HEK293 (cell line): ENCODE measurements at regions not wholly inside any gene's neighbourhood (a gene's known extent, or its start where the extent isn't known, plus 50 kb on each side); places are given as distances from the start of the nearest gene placed in this dataset.
A peak's percentile ranks its signal among the peaks of the same experiment; 100 is the strongest.

Source experiments
- CTCF ChIA-PET: fragments of 350-600 bp; formaldehyde crosslinking; extraction: SDS; loops from one replicate; lab custom pipeline; 2021; ENCODE audit warnings: antibody characterized with exemption; lab: Yijun Ruan, JAX
- POLR2A ChIA-PET: fragments of 300-600 bp; formaldehyde crosslinking; extraction: SDS; loops from one replicate; lab custom pipeline; 2020; ENCODE audit warnings: antibody characterized with exemption, inconsistent platforms; lab: Yijun Ruan, JAX
- H3K27ac ChIP-seq: fragments of 200-500 bp; sonication (Bioruptor generic); 2 replicates; pipeline ENCODE4 v1.5.1; 2014; ENCODE audit warnings: low read depth, low read length, control low read depth, inconsistent platforms; ENCODE audit errors: extremely low read depth
- H3K36me3 ChIP-seq, 2 experiments: fragments of 200-500 bp in 1 of 2; sonication (Bioruptor generic) in 1 of 2; 1 replicate in 1 of 2; 2 replicates in 1 of 2; pipeline ENCODE4 v1.5.1; 2014 to 2017; ENCODE audit warnings: inconsistent platforms in 2 of 2, low read length in 2 of 2; ENCODE audit not compliant: control insufficient read depth in 2 of 2, insufficient read depth in 1 of 2
- H3K4me1 ChIP-seq: fragments of 200-500 bp; sonication (Bioruptor generic); 2 replicates; pipeline ENCODE4 v1.5.1; 2014; ENCODE audit warnings: mild to moderate bottlenecking, low read length, inconsistent platforms; ENCODE audit not compliant: control insufficient read depth, insufficient read depth
- H3K4me3 ChIP-seq: 2 replicates; pipeline ENCODE4 v1.5.1; 2011; ENCODE audit warnings: low read depth, mild to moderate bottlenecking, control low read depth, low read length, moderate library complexity
- H3K9me3 ChIP-seq: fragments of 200-500 bp; sonication (Bioruptor generic); 2 replicates; pipeline ENCODE4 v1.5.1; 2014; ENCODE audit warnings: low read depth, low read length, inconsistent platforms; ENCODE audit not compliant: control insufficient read depth, insufficient read depth
- ATF2 ChIP-seq: fragments of 450-650 bp; formaldehyde crosslinking; IDR thresholded peaks from 2 replicates; pipeline ENCODE4 v1.5.1; 2016; ENCODE audit warnings: missing biosample characterization, missing genetic modification characterization, low read depth
- BCL6B ChIP-seq: fragments of 450-650 bp; formaldehyde crosslinking; IDR thresholded peaks from 2 replicates; pipeline ENCODE4 v1.5.1; 2017; ENCODE audit warnings: missing biosample characterization, missing genetic modification characterization
- MYNN ChIP-seq: fragments of 450-650 bp; formaldehyde crosslinking; IDR thresholded peaks from 2 replicates; pipeline ENCODE4 v1.5.1; 2016; ENCODE audit warnings: missing biosample characterization, missing genetic modification characterization, borderline replicate concordance
- PRDM6 ChIP-seq: fragments of 450-650 bp; formaldehyde crosslinking; IDR thresholded peaks from 2 replicates; pipeline ENCODE4 v1.5.1; 2017; ENCODE audit warnings: missing biosample characterization, missing genetic modification characterization
- ZIC2 ChIP-seq: fragments of 450-650 bp; formaldehyde crosslinking; IDR thresholded peaks from 2 replicates; pipeline ENCODE4 v1.5.1; 2016; ENCODE audit warnings: missing biosample characterization, missing genetic modification characterization
- ZNF174 ChIP-seq: fragments of 450-650 bp; formaldehyde crosslinking; IDR thresholded peaks from 2 replicates; pipeline ENCODE4 v1.5.0; 2017; ENCODE audit warnings: missing biosample characterization, mild to moderate bottlenecking, missing genetic modification characterization
- ZNF2 ChIP-seq: fragments of 450-650 bp; formaldehyde crosslinking; IDR thresholded peaks from 2 replicates; pipeline ENCODE4 v1.5.1; 2016; ENCODE audit warnings: missing biosample characterization, missing genetic modification characterization
- ZNF239 ChIP-seq: fragments of 450-650 bp; formaldehyde crosslinking; IDR thresholded peaks from 2 replicates; pipeline ENCODE4 v1.5.1; 2016; ENCODE audit warnings: missing biosample characterization, missing genetic modification characterization
- ZNF248 ChIP-seq: fragments of 450-650 bp; formaldehyde crosslinking; IDR thresholded peaks from 2 replicates; pipeline ENCODE4 v1.5.1; 2017; ENCODE audit warnings: missing biosample characterization, missing genetic modification characterization
- ZNF37A ChIP-seq: fragments of 450-650 bp; IDR thresholded peaks from 2 replicates; pipeline ENCODE4 v1.5.1; 2018; ENCODE audit warnings: missing biosample characterization, missing genetic modification characterization
- ZNF426 ChIP-seq: fragments of 450-650 bp; formaldehyde crosslinking; IDR thresholded peaks from 2 replicates; pipeline ENCODE4 v1.5.1; 2017; ENCODE audit warnings: missing biosample characterization, missing genetic modification characterization, mild to moderate bottlenecking, inconsistent platforms, moderate library complexity
- ZNF48 ChIP-seq: fragments of 450-650 bp; formaldehyde crosslinking; IDR thresholded peaks from 2 replicates; pipeline ENCODE4 v1.5.1; 2016; ENCODE audit warnings: missing biosample characterization, missing genetic modification characterization
- ZNF560 ChIP-seq: fragments of 450-650 bp; formaldehyde crosslinking; IDR thresholded peaks from 2 replicates; pipeline ENCODE4 v1.5.1; 2017; ENCODE audit warnings: missing biosample characterization, missing genetic modification characterization, borderline replicate concordance
- ZNF639 ChIP-seq: fragments of 450-650 bp; formaldehyde crosslinking; IDR thresholded peaks from 2 replicates; pipeline ENCODE4 v1.5.1; 2016; ENCODE audit warnings: missing biosample characterization, missing genetic modification characterization
- TF ChIP-seq, protein P1 (sequence below): fragments of 450-650 bp; formaldehyde crosslinking; IDR thresholded peaks from 2 replicates; pipeline ENCODE4 v1.5.1; 2016; ENCODE audit warnings: missing biosample characterization, missing genetic modification characterization, borderline replicate concordance
- TF ChIP-seq, protein P2 (sequence below): fragments of 450-650 bp; formaldehyde crosslinking; IDR thresholded peaks from 2 replicates; pipeline ENCODE4 v1.5.1; 2016; ENCODE audit warnings: missing biosample characterization, missing genetic modification characterization

DNA sequence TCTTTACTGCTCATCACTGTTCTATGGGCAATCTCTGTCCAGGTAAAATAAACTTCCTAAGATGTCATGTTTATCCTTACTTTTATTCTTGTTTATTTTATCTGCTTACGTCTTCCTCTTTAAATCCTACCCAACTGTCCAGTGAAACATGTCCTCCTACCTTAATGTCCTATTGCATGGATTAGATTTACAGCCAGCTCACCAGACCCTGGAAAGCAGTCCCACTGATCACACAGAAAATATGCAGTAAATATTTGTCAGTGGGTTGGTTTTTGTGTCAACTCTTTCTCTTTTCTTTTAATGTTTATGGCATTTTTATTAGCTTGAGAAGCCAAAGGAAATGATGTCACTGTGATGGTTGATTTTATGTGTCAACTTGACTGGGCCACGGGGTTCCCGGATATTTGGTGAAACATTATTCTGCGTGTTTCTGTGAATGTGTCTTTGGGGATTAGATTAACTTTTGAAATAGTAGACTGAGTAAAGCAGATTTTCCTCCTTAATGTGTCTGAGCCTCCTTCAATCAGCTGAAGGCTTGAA, 258.3 kb downstream of the SRGAP2C start:
- POLR2A ChIA-PET, result no interaction called here
- Histone ChIP-seq H3K27ac (no peak overlapping the region), H3K9me3 (no peaks in the 10 kb centered on the region), H3K4me1 (no peaks in the 10 kb centered on the region), H3K4me3 (no peak overlapping the region), H3K36me3 (no peaks in the 10 kb centered on the region)
- TF ChIP-seq ZNF37A (tag by site-specific recombination) (no peak), PRDM6 (tag by site-specific recombination) (no peak), BCL6B (tag by site-specific recombination) (peak; percentile 23; the same call in 1 of the 2 replicates), ZNF248 (tag by site-specific recombination) (no peak), ZNF639 (tag by site-specific recombination) (no peak), ZNF239 (no peak), ATF2 (tag by site-specific recombination) (0 out of 2 replicates have a peak, but pooled peaks have one; percentile 21), ZNF2 (tag by site-specific recombination) (no peak), ZIC2 (tag by site-specific recombination) (no peak), MYNN (tag by site-specific recombination) (no peak)
- TF ChIP-seq, protein P1, sequence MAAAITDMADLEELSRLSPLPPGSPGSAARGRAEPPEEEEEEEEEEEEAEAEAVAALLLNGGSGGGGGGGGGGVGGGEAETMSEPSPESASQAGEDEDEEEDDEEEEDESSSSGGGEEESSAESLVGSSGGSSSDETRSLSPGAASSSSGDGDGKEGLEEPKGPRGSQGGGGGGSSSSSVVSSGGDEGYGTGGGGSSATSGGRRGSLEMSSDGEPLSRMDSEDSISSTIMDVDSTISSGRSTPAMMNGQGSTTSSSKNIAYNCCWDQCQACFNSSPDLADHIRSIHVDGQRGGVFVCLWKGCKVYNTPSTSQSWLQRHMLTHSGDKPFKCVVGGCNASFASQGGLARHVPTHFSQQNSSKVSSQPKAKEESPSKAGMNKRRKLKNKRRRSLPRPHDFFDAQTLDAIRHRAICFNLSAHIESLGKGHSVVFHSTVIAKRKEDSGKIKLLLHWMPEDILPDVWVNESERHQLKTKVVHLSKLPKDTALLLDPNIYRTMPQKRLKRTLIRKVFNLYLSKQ, result no peak
- TF ChIP-seq, protein P2, sequence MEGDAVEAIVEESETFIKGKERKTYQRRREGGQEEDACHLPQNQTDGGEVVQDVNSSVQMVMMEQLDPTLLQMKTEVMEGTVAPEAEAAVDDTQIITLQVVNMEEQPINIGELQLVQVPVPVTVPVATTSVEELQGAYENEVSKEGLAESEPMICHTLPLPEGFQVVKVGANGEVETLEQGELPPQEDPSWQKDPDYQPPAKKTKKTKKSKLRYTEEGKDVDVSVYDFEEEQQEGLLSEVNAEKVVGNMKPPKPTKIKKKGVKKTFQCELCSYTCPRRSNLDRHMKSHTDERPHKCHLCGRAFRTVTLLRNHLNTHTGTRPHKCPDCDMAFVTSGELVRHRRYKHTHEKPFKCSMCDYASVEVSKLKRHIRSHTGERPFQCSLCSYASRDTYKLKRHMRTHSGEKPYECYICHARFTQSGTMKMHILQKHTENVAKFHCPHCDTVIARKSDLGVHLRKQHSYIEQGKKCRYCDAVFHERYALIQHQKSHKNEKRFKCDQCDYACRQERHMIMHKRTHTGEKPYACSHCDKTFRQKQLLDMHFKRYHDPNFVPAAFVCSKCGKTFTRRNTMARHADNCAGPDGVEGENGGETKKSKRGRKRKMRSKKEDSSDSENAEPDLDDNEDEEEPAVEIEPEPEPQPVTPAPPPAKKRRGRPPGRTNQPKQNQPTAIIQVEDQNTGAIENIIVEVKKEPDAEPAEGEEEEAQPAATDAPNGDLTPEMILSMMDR (tag by site-specific recombination), result no peak
- CTCF ChIA-PET, result no interaction called here

- no peaks in the 10 kb centered on the region for H3K4me1 ChIP-seq
- CTCF ChIA-PET, result interaction anchor here (0.6 kb wide), 1 partner anchor 72 kb away, joined by 3 read pairs; no protein-coding TSS in a partner anchor
- H3K36me3 ChIP-seq, result no peaks in the 10 kb centered on the region
- no peaks in the 10 kb centered on the region for H3K9me3 ChIP-seq
- H3K27ac ChIP-seq, result no peak overlapping the region
- POLR2A ChIA-PET, result no interaction called here
- TF ChIP-seq ZNF426 (tag by site-specific recombination) (no peak), ZNF174 (tag by site-specific recombination) (no peak), ZNF560 (tag by site-specific recombination) (no peak), ZNF48 (tag by site-specific recombination) (no peak)
- no peak overlapping the region for H3K4me3 ChIP-seq
Measured at GRCh38 chr1:121444096-121444495, 259.3 kb downstream of the SRGAP2C start.
